H7 (cell line): ENCODE measurements at regions not wholly inside any gene's neighbourhood (a gene's known extent, or its start where the extent isn't known, plus 50 kb on each side); places are given as distances from the start of the nearest gene placed in this dataset.

Source experiments
- DNase-seq: peaks from one replicate; pipeline ENCODE4 v3.0.0; 2012
- H3K27me3 ChIP-seq: 2 replicates; pipeline ENCODE4 v1.6.0; 2011; ENCODE audit warnings: mild to moderate bottlenecking, low read length; ENCODE audit not compliant: control insufficient read depth, insufficient read depth
- H3K36me3 ChIP-seq: replicated peaks from 2 replicates; pipeline ENCODE4 v1.5.1; 2011; ENCODE audit warnings: low read length; ENCODE audit not compliant: control insufficient read depth, insufficient read depth
- H3K4me3 ChIP-seq: 2 replicates; pipeline ENCODE4 v1.5.1; 2011; ENCODE audit warnings: low read depth, mild to moderate bottlenecking, control low read depth, low read length, moderate library complexity; ENCODE audit not compliant: insufficient read depth

DNA sequence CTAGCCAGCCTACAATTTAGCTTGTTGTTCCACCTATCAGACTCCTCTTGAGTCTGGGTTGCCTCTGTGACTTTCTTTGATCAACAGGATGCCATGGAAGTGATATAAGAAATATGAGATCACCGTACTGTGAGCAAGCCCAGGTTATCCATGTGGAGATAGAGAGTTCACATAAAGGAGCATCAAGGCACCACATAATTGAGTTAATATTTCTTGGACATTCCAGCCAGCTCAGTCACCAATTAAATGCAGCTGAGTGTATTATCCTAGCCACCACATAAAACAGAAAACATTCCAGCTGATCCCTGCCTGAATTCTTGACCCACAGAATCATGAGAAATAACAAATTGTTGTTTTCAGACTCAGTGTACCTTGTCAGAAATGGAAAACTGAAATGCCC, 253.6 kb downstream of the PPP1R2C start:
- DNase-seq: no peak
- Histone ChIP-seq H3K27me3 (no peaks in the 10 kb centered on the region), H3K4me3 (no peak overlapping the region), H3K36me3 (no peaks in the 10 kb centered on the region)

DNA sequence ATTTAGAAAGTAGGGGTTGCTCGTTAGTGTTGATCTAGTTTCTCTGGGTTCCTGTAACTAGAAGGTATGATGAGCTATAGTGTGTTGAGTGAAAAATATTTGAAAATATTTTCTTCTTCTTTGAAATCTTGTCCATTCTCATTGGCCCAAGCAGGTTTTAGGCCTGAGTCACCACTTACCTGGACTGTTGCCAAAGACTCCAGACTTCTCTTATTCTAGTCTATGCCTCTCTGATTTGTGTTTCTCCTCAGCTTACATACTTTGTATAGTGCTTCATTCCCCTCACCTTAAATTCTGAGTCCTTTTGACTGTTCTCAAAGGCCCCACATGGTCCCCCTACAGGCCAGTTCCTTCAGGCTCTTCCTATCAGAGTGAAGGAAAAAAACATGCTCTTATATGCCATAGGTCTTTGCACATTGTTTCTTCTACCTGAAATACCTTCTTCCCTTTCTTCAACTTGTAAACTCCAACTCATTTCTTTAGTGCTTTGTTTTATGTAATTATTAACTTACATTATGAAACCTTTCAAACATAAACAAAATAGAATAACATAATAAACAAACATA, 258.2 kb downstream of the PPP1R2C start:
- Histone ChIP-seq H3K27me3 (no peaks in the 10 kb centered on the region), H3K36me3 (no peaks in the 10 kb centered on the region), H3K4me3 (no peak overlapping the region)
- DNase-seq: no peak

DNA sequence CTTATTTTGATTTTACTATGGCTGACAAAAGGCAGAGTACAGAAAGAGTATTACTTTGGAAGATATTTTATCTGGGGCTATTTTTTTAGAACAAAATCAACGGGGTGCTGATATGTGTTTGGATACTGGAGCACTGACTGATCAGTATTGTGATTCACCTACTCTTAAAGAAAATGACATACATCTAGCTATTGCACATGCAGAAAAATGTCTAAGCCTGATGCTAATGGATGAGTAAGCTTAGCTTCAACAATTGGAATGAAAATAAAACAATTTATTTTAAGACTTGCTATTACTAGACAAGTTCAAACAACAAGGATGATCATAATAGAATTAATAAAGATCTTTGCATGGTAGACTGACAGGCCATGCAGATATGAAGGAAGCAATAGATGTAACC, 262.0 kb downstream of the PPP1R2C start:
- no peak for DNase-seq
- Histone ChIP-seq H3K4me3 (no peak overlapping the region), H3K27me3 (no peaks in the 10 kb centered on the region), H3K36me3 (no peaks in the 10 kb centered on the region)

DNA sequence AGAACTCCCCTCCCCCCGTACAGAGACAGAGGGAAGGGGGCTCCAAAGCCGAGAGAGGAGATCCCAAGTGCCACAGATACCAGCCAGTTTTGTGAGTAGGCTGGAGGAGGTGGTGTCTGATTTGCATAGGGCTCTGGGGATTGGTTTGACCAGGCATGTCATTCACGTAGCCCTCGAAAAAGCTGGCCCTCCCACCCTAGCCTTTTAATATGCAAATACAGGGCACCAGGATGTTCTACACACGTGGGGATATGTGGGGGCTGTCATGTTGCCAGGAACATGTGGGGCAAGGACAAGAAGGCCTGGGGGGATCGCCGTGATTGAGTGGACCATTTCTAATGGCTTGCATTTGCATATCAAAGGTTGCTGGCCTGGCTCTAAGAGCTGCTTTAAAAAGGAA, 272.9 kb downstream of the PPP1R2C start:
- DNase-seq: no peak
- H3K4me3 ChIP-seq: no peak overlapping the region
- no peaks in the 10 kb centered on the region for H3K36me3 ChIP-seq
- H3K27me3 ChIP-seq: no peaks in the 10 kb centered on the region

DNA sequence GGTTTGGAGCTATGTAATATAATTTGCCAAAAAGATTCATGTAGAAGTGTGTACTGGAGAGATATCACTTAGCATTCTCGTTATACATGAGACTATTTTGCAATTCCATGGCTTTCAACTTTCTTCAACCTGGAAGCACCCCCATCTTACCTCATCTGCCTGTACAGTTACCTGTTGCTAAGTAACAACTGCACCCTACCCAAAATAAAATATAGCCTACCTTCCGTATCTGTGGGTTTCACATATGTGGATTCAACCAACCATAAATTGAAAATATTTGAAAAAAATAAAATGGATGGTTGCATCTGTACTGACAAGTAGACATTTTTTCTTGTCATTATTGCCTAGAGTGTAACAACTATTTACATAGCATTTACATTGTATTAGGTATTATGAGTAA, 278.3 kb downstream of the PPP1R2C start:
- no peak for DNase-seq
- Histone ChIP-seq H3K4me3 (no peak overlapping the region), H3K36me3 (no peaks in the 10 kb centered on the region), H3K27me3 (no peaks in the 10 kb centered on the region)

DNA sequence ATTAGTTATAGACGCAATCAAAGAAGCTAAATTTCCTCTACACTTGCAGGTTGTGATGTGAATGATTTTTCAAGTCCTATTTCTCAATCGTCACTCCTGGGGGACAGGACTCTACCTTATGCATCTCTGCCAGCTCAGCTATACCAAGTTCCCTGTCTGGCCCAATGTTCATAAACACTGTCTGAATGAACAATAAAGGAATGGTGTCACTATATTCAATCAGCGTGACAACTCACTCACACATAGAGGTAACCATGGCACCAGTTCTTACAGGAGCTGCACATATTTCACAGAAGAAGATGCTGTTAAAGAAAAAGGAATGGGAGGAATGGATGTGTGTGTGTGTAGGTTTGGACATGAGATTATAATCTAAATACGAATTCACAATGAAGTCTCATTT, 280.6 kb downstream of the PPP1R2C start:
- H3K4me3 ChIP-seq: no peak overlapping the region
- no peak for DNase-seq
- no peaks in the 10 kb centered on the region for H3K27me3 ChIP-seq
- H3K36me3 ChIP-seq: no peaks in the 10 kb centered on the region

DNA sequence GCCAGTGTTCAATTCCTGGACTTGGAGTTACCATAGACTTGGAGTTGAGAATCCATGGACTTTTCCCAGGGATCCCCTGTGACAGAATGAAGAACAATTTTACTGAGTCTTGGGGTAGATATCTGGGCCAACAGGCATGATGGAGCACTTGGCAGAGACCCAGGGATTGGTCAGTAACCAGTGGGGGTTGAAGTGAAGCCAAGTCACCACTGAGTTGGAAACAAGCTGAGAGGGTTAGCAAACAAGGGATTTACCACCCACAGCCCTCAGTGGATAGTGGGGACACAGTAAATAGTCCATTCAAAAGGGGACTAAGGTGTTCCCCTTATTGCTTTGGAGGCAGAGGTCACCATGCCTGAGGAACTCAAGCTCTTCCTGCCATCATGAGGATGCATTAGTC, 281.7 kb downstream of the PPP1R2C start:
- no peaks in the 10 kb centered on the region for H3K36me3 ChIP-seq
- H3K27me3 ChIP-seq: no peaks in the 10 kb centered on the region
- no peak for DNase-seq
- no peak overlapping the region for H3K4me3 ChIP-seq

DNA sequence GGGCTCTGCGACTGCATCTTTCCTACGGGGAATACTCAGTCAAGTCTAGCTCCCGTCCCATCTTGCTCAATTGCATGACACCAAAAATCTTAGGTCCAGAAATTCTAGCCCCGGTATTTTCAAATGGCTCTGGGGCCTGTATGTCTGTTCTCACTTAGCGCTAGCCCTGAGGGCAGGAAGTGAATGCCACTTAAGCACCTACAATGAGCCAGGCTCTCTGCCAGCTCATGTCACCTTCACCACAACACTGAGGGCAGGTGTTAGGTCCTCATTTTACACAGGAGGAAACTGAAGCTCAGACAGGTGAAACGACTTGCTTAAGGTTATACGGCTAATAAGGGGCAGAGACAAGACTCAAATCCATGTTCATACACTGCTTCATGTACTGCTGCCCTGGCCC, 282.8 kb downstream of the PPP1R2C start:
- Histone ChIP-seq H3K36me3 (no peaks in the 10 kb centered on the region), H3K27me3 (no peaks in the 10 kb centered on the region), H3K4me3 (no peak overlapping the region)
- DNase-seq: no peak

DNA sequence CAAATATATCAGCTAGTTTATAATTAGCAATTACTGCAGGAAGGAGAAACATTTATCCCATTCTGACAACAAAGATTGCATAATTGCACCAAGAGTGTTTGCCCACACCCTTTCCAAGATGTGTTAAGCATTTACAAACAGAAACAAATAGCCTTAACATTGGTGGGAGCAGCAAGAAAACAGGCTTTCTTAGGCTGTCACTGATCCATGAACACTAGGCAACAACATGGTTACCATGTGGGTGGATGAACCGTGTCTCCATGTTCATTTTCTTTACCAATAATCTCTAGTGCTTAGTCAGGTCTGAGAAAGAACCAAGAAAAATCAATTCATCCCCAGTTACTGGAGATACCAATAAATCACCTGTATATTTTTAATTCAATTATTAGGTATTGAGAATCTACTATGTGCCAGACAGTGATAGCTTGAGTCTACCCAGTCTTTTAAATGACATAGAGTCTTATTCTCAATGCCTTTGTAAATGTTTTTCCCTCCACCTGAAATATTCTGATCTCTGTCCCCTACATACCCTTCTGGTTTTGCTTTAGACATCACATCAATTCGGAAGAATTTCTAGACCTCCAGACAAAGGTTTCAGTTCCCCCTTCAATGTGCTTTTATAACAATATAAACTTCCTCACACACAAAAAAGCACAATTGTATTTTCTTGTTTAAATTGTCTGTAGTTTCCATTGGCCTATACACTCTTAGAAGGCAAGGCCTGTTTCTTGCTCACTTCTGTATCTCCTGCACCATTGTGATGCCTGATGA, 286.6 kb downstream of the PPP1R2C start:
- Histone ChIP-seq H3K4me3 (no peak overlapping the region), H3K27me3 (no peaks in the 10 kb centered on the region), H3K36me3 (no peaks in the 10 kb centered on the region)
- DNase-seq: no peak

DNA sequence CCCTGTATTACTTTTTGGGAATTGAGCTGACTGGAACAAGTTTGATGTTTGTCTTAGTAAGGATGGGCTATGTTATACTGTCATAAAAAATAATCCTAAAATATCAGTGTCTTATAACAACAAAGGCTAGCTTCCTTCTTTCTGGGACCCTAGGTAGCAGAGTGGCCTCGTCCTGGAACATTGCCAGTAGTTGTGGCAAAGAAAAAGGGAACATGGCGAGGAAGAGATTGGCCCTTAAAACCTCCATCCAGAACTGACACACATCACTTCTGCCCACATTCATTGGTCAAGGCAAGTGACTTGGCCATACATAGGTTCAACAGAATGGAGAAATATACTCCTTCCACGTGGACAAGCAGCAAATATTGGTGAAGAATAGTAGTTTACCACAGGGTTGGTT, 287.9 kb downstream of the PPP1R2C start:
- no peak for DNase-seq
- no peaks in the 10 kb centered on the region for H3K36me3 ChIP-seq
- H3K4me3 ChIP-seq: no peak overlapping the region
- H3K27me3 ChIP-seq: no peaks in the 10 kb centered on the region

DNA sequence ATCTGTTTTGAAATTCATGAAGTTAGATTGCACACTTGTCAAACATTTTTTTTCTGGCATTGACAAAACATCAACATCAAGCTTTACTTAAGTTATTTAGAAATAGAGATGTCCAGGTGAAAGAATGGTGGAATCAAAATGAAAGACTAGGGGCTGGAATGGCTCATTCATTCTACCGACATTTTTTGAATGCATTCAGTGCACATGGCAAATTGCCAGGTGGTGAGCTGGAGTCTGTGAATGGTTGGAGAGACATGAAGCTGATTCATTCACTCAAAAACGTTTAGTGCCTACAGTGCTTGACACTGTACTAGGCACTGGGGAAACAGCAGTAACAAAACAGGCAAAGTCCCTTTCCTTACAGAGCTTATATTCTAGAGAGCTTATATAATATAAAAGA, 292.4 kb downstream of the PPP1R2C start:
- Histone ChIP-seq H3K36me3 (no peaks in the 10 kb centered on the region), H3K27me3 (no peaks in the 10 kb centered on the region), H3K4me3 (no peak overlapping the region)
- no peak for DNase-seq

DNA sequence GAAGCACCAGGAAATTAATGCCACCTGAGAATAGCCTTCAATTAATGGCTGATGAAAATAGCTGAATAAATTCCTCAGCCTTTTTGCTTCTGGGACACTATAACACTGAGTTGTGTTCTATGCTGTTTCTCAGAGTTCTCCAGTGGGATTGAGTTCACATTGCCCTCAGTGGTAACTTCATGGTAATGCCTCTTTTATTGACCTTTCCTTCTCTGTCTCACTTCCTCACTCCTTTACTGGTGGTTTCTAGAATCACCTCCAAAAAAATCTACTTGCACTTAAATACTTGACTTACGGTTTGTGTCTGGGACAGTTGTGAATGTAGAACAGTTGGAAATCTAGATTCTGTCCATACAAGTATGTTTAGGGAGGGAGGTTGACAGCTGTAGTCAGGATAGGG, 293.7 kb downstream of the PPP1R2C start:
- H3K36me3 ChIP-seq: no peaks in the 10 kb centered on the region
- no peak for DNase-seq
- H3K27me3 ChIP-seq: no peaks in the 10 kb centered on the region
- H3K4me3 ChIP-seq: no peak overlapping the region

DNA sequence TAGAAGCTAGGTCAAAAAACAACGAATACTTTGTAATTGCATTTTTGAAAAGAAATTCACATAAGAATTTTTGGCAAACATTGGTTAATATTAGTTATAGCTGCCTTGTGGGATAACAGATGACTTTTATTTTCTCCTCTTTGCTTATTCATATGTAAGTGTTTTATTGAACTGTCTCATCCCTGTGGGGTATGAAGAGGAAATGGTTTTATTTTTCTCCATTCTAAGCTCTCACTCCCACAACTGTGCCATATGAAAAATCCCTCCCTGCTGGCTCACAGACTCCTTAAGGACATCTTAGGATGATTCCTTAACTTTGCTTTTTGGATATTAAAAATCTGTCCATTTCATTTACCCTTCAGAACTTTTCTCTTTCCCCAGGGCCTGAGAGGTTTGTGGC, 300.6 kb downstream of the PPP1R2C start:
- H3K36me3 ChIP-seq: no peaks in the 10 kb centered on the region
- H3K4me3 ChIP-seq: no peak overlapping the region
- DNase-seq: no peak
- H3K27me3 ChIP-seq: no peaks in the 10 kb centered on the region

DNA sequence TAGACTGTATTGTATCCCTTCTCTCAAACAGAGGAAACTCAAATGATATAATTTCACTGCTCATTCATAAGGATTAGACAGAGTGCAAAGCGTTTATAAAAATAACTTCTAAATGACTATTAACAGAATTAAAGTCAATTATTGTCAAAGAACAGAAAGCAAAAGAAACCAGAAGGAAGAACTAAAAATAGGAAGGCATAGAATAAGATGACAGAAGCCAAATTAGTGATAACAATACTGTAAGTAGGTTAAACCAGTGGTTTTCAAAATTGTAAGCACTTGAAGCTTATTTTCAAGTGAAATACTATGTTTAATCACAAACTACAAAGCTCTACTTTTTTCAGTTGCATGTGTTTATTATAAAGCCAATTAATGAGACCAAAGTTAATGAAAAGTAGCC, 305.2 kb downstream of the PPP1R2C start:
- H3K27me3 ChIP-seq: no peaks in the 10 kb centered on the region
- DNase-seq: no peak
- H3K36me3 ChIP-seq: no peaks in the 10 kb centered on the region
- H3K4me3 ChIP-seq: no peak overlapping the region

DNA sequence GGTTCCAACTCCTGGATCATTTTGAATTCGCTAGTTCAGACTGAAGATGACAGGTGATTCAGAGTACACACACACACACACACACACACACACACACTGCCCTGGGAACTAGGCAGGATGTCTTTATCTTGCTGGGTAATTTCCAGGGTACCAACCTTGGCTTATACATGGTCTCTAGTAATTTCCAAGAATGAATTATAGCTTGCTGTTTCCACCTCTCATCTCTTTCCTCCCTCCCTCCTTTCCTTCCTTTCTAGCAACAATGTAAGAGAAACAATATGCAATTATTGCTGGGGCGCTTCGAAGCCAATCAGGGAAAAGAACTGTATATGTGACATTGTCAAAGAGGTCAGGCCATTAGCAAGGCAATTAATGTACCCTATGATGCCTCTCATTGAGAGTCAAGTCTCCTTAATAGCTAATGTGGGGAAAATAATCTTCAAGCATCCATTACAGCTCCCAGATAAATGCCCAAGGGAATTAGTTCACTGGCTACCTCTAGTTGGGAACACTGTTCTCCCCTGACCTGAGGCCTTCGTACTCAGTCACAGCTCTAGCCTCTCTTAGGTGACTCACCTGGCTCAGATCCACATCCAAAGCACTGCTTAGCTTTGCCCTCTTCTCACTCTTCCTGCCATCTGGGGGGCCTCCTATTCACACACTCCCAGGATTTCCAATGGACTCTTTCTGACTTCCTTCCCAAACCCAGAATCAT, 311.5 kb downstream of the PPP1R2C start:
- Histone ChIP-seq H3K4me3 (no peak overlapping the region), H3K36me3 (no peaks in the 10 kb centered on the region), H3K27me3 (no peaks in the 10 kb centered on the region)
- DNase-seq: no peak
